Smooth muscle cell (in vitro differentiated cells): ENCODE measurements at regions not wholly inside any gene's neighbourhood (a gene's known extent, or its start where the extent isn't known, plus 50 kb on each side); places are given as distances from the start of the nearest gene placed in this dataset.
"Not testable (repeated sequence)": the region's sequence is repeated elsewhere in the genome, so short reads cannot be mapped to it uniquely, and the experiment has no call there.

Source experiments
- DNase-seq: peaks from one replicate; lab custom pipeline; 2025; ENCODE audit not compliant: unreplicated experiment; lab: John Stamatoyannopoulos, UW
- H2AFZ ChIP-seq: fragments of 200-600 bp; sonication (generic); 2 replicates; pipeline ENCODE4 v1.6.0; 2016; ENCODE audit warnings: antibody characterized with exemption, low read depth, mild to moderate bottlenecking
- H3F3A ChIP-seq: fragments of 200-600 bp; sonication (generic); 2 replicates; pipeline ENCODE4 v1.6.0; 2017; ENCODE audit warnings: antibody characterized with exemption, low read depth
- H3K27ac ChIP-seq: fragments of 200-600 bp; sonication (generic); 2 replicates; pipeline ENCODE4 v1.5.1; 2016; ENCODE audit warnings: low read depth, mild to moderate bottlenecking
- H3K27me3 ChIP-seq: fragments of 200-600 bp; sonication (generic); 2 replicates; pipeline ENCODE4 v1.6.1; 2016; ENCODE audit warnings: low read depth, mild to moderate bottlenecking
- H3K36me3 ChIP-seq: fragments of 200-600 bp; sonication (generic); 2 replicates; pipeline ENCODE4 v1.5.1; 2016; ENCODE audit warnings: low read depth
- H3K4me1 ChIP-seq: fragments of 200-600 bp; sonication (generic); 2 replicates; pipeline ENCODE4 v1.5.1; 2016; ENCODE audit warnings: low read depth
- H3K4me2 ChIP-seq: fragments of 200-600 bp; sonication (generic); 2 replicates; pipeline ENCODE4 v1.6.0; 2016; ENCODE audit warnings: mild to moderate bottlenecking
- H3K4me3 ChIP-seq: fragments of 200-600 bp; sonication (generic); 2 replicates; pipeline ENCODE4 v1.5.1; 2016; ENCODE audit warnings: mild to moderate bottlenecking
- H3K79me2 ChIP-seq: fragments of 200-600 bp; sonication (generic); 2 replicates; pipeline ENCODE4 v1.6.0; 2016; ENCODE audit warnings: low read depth, mild to moderate bottlenecking
- H3K9ac ChIP-seq: fragments of 200-600 bp; sonication (generic); 2 replicates; pipeline ENCODE4 v1.6.0; 2016; ENCODE audit warnings: low read depth
- H3K9me3 ChIP-seq: fragments of 200-600 bp; sonication (generic); replicated peaks from 2 replicates; pipeline ENCODE4 v1.5.1; 2016; ENCODE audit warnings: low read depth
- H4K20me1 ChIP-seq: fragments of 200-600 bp; sonication (generic); 2 replicates; pipeline ENCODE4 v1.6.0; 2016; ENCODE audit warnings: low read depth
- WGBS: methylation state at CpG from one replicate; pipeline ENCODE4 v1.1.7; 2016; ENCODE audit warnings: low lambda C conversion rate; 5-methylcytosine and 5-hydroxymethylcytosine counted together
- TF ChIP-seq, protein P1 (sequence below): fragments of 200-600 bp; sonication (generic); IDR thresholded peaks from 2 replicates; pipeline ENCODE4 v1.5.1; 2017; ENCODE audit warnings: borderline replicate concordance, mild to moderate bottlenecking, antibody characterized with exemption; ENCODE audit not compliant: insufficient read depth, poor library complexity, severe bottlenecking

DNA sequence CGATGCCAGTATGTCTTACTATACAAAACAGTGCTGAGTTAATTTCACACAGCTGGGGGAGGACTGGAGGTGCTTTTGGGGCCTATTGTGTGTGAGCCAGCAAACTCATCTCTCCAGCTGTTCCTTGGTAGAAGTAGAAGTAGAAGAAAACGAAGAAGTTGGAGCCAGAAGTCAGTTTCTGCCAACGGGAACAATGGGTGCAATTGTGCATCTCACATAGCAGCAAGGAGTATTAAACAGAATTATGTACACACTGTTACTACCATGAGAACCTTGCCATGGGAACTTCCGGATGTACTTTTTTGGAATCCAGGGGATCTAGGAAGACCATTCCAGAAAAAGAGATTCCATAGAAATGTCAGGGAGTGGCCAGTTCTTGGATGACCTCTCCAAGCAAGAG lies 88.6 kb downstream of the VCPKMT start:
- H3K4me3 ChIP-seq = no peak overlapping the region
- no peak overlapping the region for H3K4me2 ChIP-seq

DNA sequence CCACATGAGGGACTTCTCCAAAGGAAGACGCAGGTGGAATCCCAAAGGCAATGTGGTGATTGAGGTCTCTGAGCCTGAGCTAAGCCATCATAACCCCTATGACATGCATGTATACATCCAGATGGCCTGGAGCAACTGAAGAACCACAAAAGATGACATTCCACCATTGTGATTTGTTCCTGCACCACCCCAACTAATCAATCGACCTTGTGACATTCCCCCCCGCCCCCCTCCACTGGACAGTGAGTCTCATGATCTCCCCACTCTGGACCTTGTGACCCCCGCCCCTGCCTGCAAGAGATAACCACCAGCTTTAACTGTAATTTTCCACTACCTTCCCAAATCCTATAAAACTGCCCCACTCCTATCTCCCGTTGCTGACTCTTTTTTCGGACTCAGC lies 87.9 kb downstream of the VCPKMT start:
- Histone ChIP-seq H3K36me3 (no peaks in the 10 kb centered on the region), H3K9ac (no peak overlapping the region), H3K4me3 (no peak overlapping the region), H3K27ac (no peak overlapping the region), H3K27me3 (no peaks in the 10 kb centered on the region), H3K9me3 (no peaks in the 10 kb centered on the region), H3K79me2 (no peaks in the 10 kb centered on the region), H3K4me2 (no peak overlapping the region), H3F3A (no peaks in the 10 kb centered on the region), H4K20me1 (no peaks in the 10 kb centered on the region), H2AFZ (no peak overlapping the region), H3K4me1 (peaks cover 3% of the 10 kb centered on the region)
- 88% methylated on average over 6 of the region's 6 CpGs for WGBS
- no peak for DNase-seq
- TF ChIP-seq, protein P1, sequence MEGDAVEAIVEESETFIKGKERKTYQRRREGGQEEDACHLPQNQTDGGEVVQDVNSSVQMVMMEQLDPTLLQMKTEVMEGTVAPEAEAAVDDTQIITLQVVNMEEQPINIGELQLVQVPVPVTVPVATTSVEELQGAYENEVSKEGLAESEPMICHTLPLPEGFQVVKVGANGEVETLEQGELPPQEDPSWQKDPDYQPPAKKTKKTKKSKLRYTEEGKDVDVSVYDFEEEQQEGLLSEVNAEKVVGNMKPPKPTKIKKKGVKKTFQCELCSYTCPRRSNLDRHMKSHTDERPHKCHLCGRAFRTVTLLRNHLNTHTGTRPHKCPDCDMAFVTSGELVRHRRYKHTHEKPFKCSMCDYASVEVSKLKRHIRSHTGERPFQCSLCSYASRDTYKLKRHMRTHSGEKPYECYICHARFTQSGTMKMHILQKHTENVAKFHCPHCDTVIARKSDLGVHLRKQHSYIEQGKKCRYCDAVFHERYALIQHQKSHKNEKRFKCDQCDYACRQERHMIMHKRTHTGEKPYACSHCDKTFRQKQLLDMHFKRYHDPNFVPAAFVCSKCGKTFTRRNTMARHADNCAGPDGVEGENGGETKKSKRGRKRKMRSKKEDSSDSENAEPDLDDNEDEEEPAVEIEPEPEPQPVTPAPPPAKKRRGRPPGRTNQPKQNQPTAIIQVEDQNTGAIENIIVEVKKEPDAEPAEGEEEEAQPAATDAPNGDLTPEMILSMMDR = no peak

More for the DNA sequence above, 88.6 kb downstream of the VCPKMT start:
- Histone ChIP-seq H3K27ac (no peak overlapping the region), H3K36me3 (no peaks in the 10 kb centered on the region), H3K9me3 (no peaks in the 10 kb centered on the region), H4K20me1 (no peaks in the 10 kb centered on the region), H3K9ac (no peak overlapping the region), H3K27me3 (no peaks in the 10 kb centered on the region), H3K4me1 (peaks cover 3% of the 10 kb centered on the region), H3K79me2 (no peaks in the 10 kb centered on the region), H2AFZ (no peak overlapping the region), H3F3A (no peaks in the 10 kb centered on the region)
- TF ChIP-seq, protein P1 = no peak
- WGBS = 95% methylated on average over 4 of the region's 4 CpGs
- no peak for DNase-seq

DNA sequence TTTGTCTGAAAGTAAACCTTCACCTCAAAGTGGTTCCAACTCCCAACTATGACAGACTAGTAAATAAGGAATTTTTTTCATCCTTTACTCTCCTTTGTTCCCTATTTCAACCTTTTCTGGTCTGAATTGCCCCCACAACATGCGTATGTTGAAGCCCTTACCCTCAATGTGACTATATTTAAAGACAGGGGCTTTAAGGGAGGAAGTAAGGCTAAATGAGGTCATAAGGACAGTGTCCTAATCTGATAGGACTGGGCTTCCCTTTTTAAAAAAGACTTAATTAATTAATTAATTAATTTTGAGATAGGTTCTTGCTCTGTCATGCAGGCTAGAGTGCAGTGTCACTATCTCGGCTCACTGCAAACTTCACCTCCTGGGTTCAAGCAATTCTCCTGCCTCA lies 86.3 kb downstream of the VCPKMT start:
- Histone ChIP-seq H3K27ac (no peak overlapping the region), H3K36me3 (no peaks in the 10 kb centered on the region), H3K4me2 (no peak overlapping the region), H3K27me3 (no peaks in the 10 kb centered on the region), H3K4me1 (no peaks in the 10 kb centered on the region), H2AFZ (no peak overlapping the region), H3F3A (no peaks in the 10 kb centered on the region), H4K20me1 (no peaks in the 10 kb centered on the region), H3K79me2 (no peaks in the 10 kb centered on the region), H3K9ac (no peak overlapping the region), H3K9me3 (no peaks in the 10 kb centered on the region), H3K4me3 (no peak overlapping the region)
- 98% methylated on average over 2 of the region's 2 CpGs for WGBS
- DNase-seq = no peak
- TF ChIP-seq, protein P1 = no peak

DNA sequence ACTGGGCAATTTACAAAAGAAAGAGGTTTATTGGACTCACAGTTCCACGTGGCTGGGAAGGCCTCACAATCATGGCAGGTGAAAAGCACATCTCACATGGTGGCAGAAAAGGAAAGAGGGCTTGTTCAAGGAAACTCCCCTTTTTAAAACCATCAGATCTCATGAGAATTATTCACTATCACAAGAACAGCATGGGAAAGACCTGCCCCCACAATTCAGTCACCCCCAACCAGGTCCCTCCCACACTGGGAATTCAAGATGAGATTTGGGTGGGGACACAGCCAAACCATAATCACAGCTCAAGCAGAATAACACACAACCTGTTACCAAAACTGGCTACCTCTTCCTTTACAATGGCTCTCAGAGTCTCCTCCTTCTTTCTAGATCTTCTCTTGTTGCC lies 85.5 kb downstream of the VCPKMT start:
- H3K4me2 ChIP-seq, H3K27ac ChIP-seq, H2AFZ ChIP-seq, H4K20me1 ChIP-seq, H3K36me3 ChIP-seq, H3K79me2 ChIP-seq, H3K27me3 ChIP-seq, H3K9me3 ChIP-seq, H3F3A ChIP-seq, DNase-seq, H3K4me3 ChIP-seq, H3K4me1 ChIP-seq, H3K9ac ChIP-seq: not testable (repeated sequence)
- WGBS = 100% methylated on average over 1 of the region's 1 CpG
